Type B pancreatic cell (in vitro differentiated cells): ENCODE measurements at regions not wholly inside any gene's neighbourhood (a gene's known extent, or its start where the extent isn't known, plus 50 kb on each side); places are given as distances from the start of the nearest gene placed in this dataset.

Source experiments
- DNase-seq: peaks from one replicate; pipeline ENCODE4 v3.0.0; 2021; ENCODE audit warnings: mixed read lengths; ENCODE audit not compliant: unreplicated experiment; ENCODE audit errors: extremely low spot score
- H3K27ac Mint-ChIP-seq: 2 replicates; pipeline ENCODE4 v1.8.0; 2021; ENCODE audit warnings: mild to moderate bottlenecking, mixed read lengths
- H3K27me3 Mint-ChIP-seq: 2 replicates; pipeline ENCODE4 v1.8.0; 2021; ENCODE audit warnings: mixed read lengths
- H3K36me3 Mint-ChIP-seq: 2 replicates; pipeline ENCODE4 v1.8.0; 2021; ENCODE audit warnings: mixed read lengths
- H3K4me1 Mint-ChIP-seq: one replicate; pipeline ENCODE4 v1.8.0; 2021; ENCODE audit warnings: mixed read lengths; ENCODE audit not compliant: unreplicated experiment
- H3K4me3 Mint-ChIP-seq: 2 replicates; pipeline ENCODE4 v1.8.0; 2021; ENCODE audit warnings: mild to moderate bottlenecking, mixed read lengths
- H3K9me3 Mint-ChIP-seq: 2 replicates; pipeline ENCODE4 v1.8.0; 2021; ENCODE audit warnings: mixed read lengths
- CTCF ChIP-seq: fragments of 200-600 bp; sonication (generic); conservative IDR thresholded peaks from 2 replicates; pipeline ENCODE4 v1.5.0; 2021; ENCODE audit warnings: antibody characterized with exemption, mild to moderate bottlenecking

GRCh38 chr20:48563191-48563870 is 264.5 kb downstream of the PREX1 start:
- H3K27ac Mint-ChIP-seq = no peak overlapping the region
- H3K4me3 Mint-ChIP-seq = no peak overlapping the region
- no peaks in the 10 kb centered on the region for H3K36me3 Mint-ChIP-seq
- H3K4me1 Mint-ChIP-seq = peaks cover 6% of the 10 kb centered on the region
- no peaks in the 10 kb centered on the region for H3K9me3 Mint-ChIP-seq
- DNase-seq = no peak
- H3K27me3 Mint-ChIP-seq = no peaks in the 10 kb centered on the region
- TF ChIP-seq CTCF = no peak

- H3K4me1 Mint-ChIP-seq = peaks cover 11% of the 10 kb centered on the region
- DNase-seq = no peak
- H3K27me3 Mint-ChIP-seq = no peaks in the 10 kb centered on the region
- H3K36me3 Mint-ChIP-seq = no peaks in the 10 kb centered on the region
- no peaks in the 10 kb centered on the region for H3K9me3 Mint-ChIP-seq
- no peak overlapping the region for H3K27ac Mint-ChIP-seq
- TF ChIP-seq CTCF = no peak
- no peak overlapping the region for H3K4me3 Mint-ChIP-seq
Measured at GRCh38 chr20:48562586-48563116, 265.1 kb downstream of the PREX1 start.

GRCh38 chr20:48558906-48559305 is 268.9 kb downstream of the PREX1 start:
- H3K27ac Mint-ChIP-seq = no peak overlapping the region
- H3K4me3 Mint-ChIP-seq = no peak overlapping the region
- H3K9me3 Mint-ChIP-seq = no peaks in the 10 kb centered on the region
- H3K36me3 Mint-ChIP-seq = no peaks in the 10 kb centered on the region
- no peak for TF ChIP-seq CTCF
- peaks cover 24% of the 10 kb centered on the region for H3K4me1 Mint-ChIP-seq
- H3K27me3 Mint-ChIP-seq = peaks cover 9% of the 10 kb centered on the region
- no peak for DNase-seq

- Mint-ChIP-seq H3K27me3 (peaks cover 9% of the 10 kb centered on the region), H3K27ac (no peak overlapping the region), H3K4me1 (peaks cover 24% of the 10 kb centered on the region), H3K9me3 (no peaks in the 10 kb centered on the region), H3K36me3 (no peaks in the 10 kb centered on the region), H3K4me3 (no peak overlapping the region)
- TF ChIP-seq CTCF = no peak
- no peak for DNase-seq
Measured at GRCh38 chr20:48557380-48557779, 270.4 kb downstream of the PREX1 start.

- TF ChIP-seq CTCF = no peak
- Mint-ChIP-seq H3K36me3 (no peaks in the 10 kb centered on the region), H3K9me3 (no peaks in the 10 kb centered on the region), H3K27ac (no peak overlapping the region), H3K27me3 (peaks cover 9% of the 10 kb centered on the region), H3K4me1 (peaks cover 24% of the 10 kb centered on the region), H3K4me3 (no peak overlapping the region)
- DNase-seq = no peak
Measured at GRCh38 chr20:48556956-48557355, 270.8 kb downstream of the PREX1 start.
